ENCODE measurements at regions not wholly inside any gene's neighbourhood (a gene's known extent, or its start where the extent isn't known, plus 50 kb on each side); places are given as distances from the start of the nearest gene placed in this dataset.

GRCh38 chr2:8289111-8289510 lies 392.7 kb upstream of the ID2 start:
- H4K8ac ChIP-seq (replicated peaks; ENCODE audit: insufficient read length, low read depth, low read length): no peak overlapping the region
- no peak overlapping the region for H3K27ac Mint-ChIP-seq
- H3K23ac ChIP-seq (ENCODE audit: insufficient read length, low read depth, low read length): no peak overlapping the region
- no peaks in the 10 kb centered on the region for H3K9me3 ChIP-seq (ENCODE audit: control insufficient read depth, low read depth, low read length)
- H3K14ac ChIP-seq (ENCODE audit: insufficient read depth, low read length): no peak overlapping the region
- no peak overlapping the region for H2BK120ac ChIP-seq (ENCODE audit: low read depth, low read length, poor library complexity, severe bottlenecking)
- H3K4me1 ChIP-seq (ENCODE audit: insufficient read depth, low read length): no peaks in the 10 kb centered on the region
- H3K4me2 ChIP-seq (ENCODE audit: insufficient read depth, insufficient read length, low read length): no peak overlapping the region
- no peak overlapping the region for H2BK5ac ChIP-seq (ENCODE audit: insufficient read length, low read length)
- H3K79me1 ChIP-seq (ENCODE audit: insufficient read depth, low read depth, low read length, poor library complexity, severe bottlenecking): no peaks in the 10 kb centered on the region
- no CpG with 5 or more reads among the region's 4 CpGs for WGBS (ENCODE audit: extremely low coverage, insufficient read length, low lambda C conversion rate)
- DNase-seq: no peak
- H3K9me3 Mint-ChIP-seq: peaks cover 0 to 3% of the 10 kb centered on the region in 2 experiments; a peak in 2 of 5 replicates
- H3K4me3 Mint-ChIP-seq: no peak overlapping the region
- H3K4me1 Mint-ChIP-seq: peaks cover 4 to 11% of the 10 kb centered on the region in 2 experiments
- H3K23me2 ChIP-seq (ENCODE audit: insufficient read length, low read depth, low read length, poor library complexity, severe bottlenecking): no peaks in the 10 kb centered on the region
- no peak overlapping the region for H4K91ac ChIP-seq (ENCODE audit: insufficient read length, low read depth, low read length)
- no peak overlapping the region for H3K4ac ChIP-seq (ENCODE audit: low read depth, low read length)
- no peak overlapping the region for H2AK5ac ChIP-seq (ENCODE audit: insufficient read length, low read length)
- H2BK15ac ChIP-seq (ENCODE audit: low read depth, low read length): no peak overlapping the region
- H4K20me1 ChIP-seq (ENCODE audit: control insufficient read depth, insufficient read depth, insufficient read length): no peaks in the 10 kb centered on the region
- H4K5ac ChIP-seq (ENCODE audit: insufficient read length, low read depth, low read length): no peak overlapping the region
- TF ChIP-seq, protein P1, sequence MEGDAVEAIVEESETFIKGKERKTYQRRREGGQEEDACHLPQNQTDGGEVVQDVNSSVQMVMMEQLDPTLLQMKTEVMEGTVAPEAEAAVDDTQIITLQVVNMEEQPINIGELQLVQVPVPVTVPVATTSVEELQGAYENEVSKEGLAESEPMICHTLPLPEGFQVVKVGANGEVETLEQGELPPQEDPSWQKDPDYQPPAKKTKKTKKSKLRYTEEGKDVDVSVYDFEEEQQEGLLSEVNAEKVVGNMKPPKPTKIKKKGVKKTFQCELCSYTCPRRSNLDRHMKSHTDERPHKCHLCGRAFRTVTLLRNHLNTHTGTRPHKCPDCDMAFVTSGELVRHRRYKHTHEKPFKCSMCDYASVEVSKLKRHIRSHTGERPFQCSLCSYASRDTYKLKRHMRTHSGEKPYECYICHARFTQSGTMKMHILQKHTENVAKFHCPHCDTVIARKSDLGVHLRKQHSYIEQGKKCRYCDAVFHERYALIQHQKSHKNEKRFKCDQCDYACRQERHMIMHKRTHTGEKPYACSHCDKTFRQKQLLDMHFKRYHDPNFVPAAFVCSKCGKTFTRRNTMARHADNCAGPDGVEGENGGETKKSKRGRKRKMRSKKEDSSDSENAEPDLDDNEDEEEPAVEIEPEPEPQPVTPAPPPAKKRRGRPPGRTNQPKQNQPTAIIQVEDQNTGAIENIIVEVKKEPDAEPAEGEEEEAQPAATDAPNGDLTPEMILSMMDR (conservative IDR thresholded peaks at IDR 0.05): no peak
- H2AFZ ChIP-seq (ENCODE audit: low read length): no peak overlapping the region
- no peak overlapping the region for H3T11ph ChIP-seq (ENCODE audit: low read length)
- H2BK12ac ChIP-seq (ENCODE audit: insufficient read length, low read depth, low read length): no peak overlapping the region
- H3K27ac ChIP-seq (ENCODE audit: insufficient read length, low read depth, low read length): no peak overlapping the region
- H3K9ac ChIP-seq (ENCODE audit: extremely low read depth, insufficient read length, low read length): no peak overlapping the region
- no peaks in the 10 kb centered on the region for H3K27me3 ChIP-seq (ENCODE audit: insufficient read depth, low read length)
- H3K27me3 Mint-ChIP-seq (ENCODE audit: low read depth): peaks cover 5% of the 10 kb centered on the region
- H3K79me2 ChIP-seq (ENCODE audit: insufficient read depth, low read length): no peaks in the 10 kb centered on the region
- H3K36me3 Mint-ChIP-seq (ENCODE audit: insufficient read depth in 1 of 3, low read depth in 3 of 3): peaks cover 0 to 5% (median 0%) of the 10 kb centered on the region in 3 experiments; a peak in 1 of 7 replicates
- no peak overlapping the region for H3K56ac ChIP-seq (ENCODE audit: insufficient read length, low read depth, low read length)
- H3K18ac ChIP-seq (ENCODE audit: insufficient read length, low read depth, low read length): no peak overlapping the region
- H2BK20ac ChIP-seq (ENCODE audit: low read depth, low read length, poor library complexity, severe bottlenecking): no peak overlapping the region

Measured in H9 (cell line).